GM23338 (cell line): ENCODE measurements at regions not wholly inside any gene's neighbourhood (a gene's known extent, or its start where the extent isn't known, plus 50 kb on each side); places are given as distances from the start of the nearest gene placed in this dataset.
A peak's percentile ranks its signal among the peaks of the same experiment; 100 is the strongest.

Source experiments
- ATAC-seq: fragments of 200-7000 bp; cut with Tn5 transposase; 3 replicates; pipeline ENCODE4 v1.9.1; 2020
- DNase-seq: peaks from one replicate; pipeline ENCODE4 v3.0.0-alpha.2; 2015; ENCODE audit warnings: low spot score
- H2AFZ ChIP-seq: fragments of 200-600 bp; sonication (generic); 2 replicates; pipeline ENCODE4 v1.8.0; 2016; ENCODE audit warnings: antibody characterized with exemption, mild to moderate bottlenecking, moderate library complexity
- H3F3A ChIP-seq: fragments of 200-600 bp; sonication (generic); replicated peaks from 2 replicates; pipeline ENCODE4 v1.8.0; 2017; ENCODE audit warnings: antibody characterized with exemption, mixed run types, low read depth
- H3K27ac ChIP-seq: fragments of 200-600 bp; sonication (generic); 2 replicates; pipeline ENCODE4 v1.6.1; 2016; ENCODE audit warnings: low read depth
- H3K27me3 ChIP-seq: fragments of 200-600 bp; sonication (generic); 2 replicates; pipeline ENCODE4 v1.8.0; 2016; ENCODE audit warnings: mild to moderate bottlenecking, mixed run types, moderate library complexity; ENCODE audit not compliant: insufficient read depth
- H3K36me3 ChIP-seq: fragments of 200-600 bp; sonication (generic); 2 replicates; pipeline ENCODE4 v1.8.0; 2016; ENCODE audit warnings: mild to moderate bottlenecking; ENCODE audit not compliant: insufficient read depth
- H3K4me1 ChIP-seq: fragments of 200-600 bp; sonication (generic); 2 replicates; pipeline ENCODE4 v1.8.0; 2016; ENCODE audit warnings: mild to moderate bottlenecking, moderate library complexity; ENCODE audit not compliant: insufficient read depth
- H3K4me2 ChIP-seq: fragments of 200-600 bp; sonication (generic); 2 replicates; pipeline ENCODE4 v1.7.1; 2017; ENCODE audit warnings: mixed run types
- H3K4me3 ChIP-seq: fragments of 200-600 bp; sonication (generic); 2 replicates; pipeline ENCODE4 v1.6.1; 2016; ENCODE audit warnings: mixed run types
- H3K79me2 ChIP-seq: fragments of 200-600 bp; sonication (generic); replicated peaks from 2 replicates; pipeline ENCODE4 v1.8.0; 2017; ENCODE audit warnings: mild to moderate bottlenecking; ENCODE audit not compliant: insufficient read depth
- H3K9me2 ChIP-seq: fragments of 200-600 bp; sonication (generic); 2 replicates; pipeline ENCODE4 v1.8.0; 2017; ENCODE audit not compliant: insufficient read depth
- H4K20me1 ChIP-seq: fragments of 200-600 bp; sonication (generic); replicated peaks from 2 replicates; pipeline ENCODE4 v1.8.0; 2017; ENCODE audit warnings: mild to moderate bottlenecking; ENCODE audit not compliant: insufficient read depth
- H3K27ac Mint-ChIP-seq: 2 replicates; pipeline ENCODE4 v1.8.0; 2020; ENCODE audit warnings: inconsistent platforms, mild to moderate bottlenecking, moderate library complexity, mixed read lengths
- H3K27me3 Mint-ChIP-seq: 3 replicates; pipeline ENCODE4 v1.8.0; 2022; ENCODE audit warnings: low read depth, mild to moderate bottlenecking, moderate library complexity, mixed read lengths, inconsistent platforms; ENCODE audit not compliant: insufficient read depth, poor library complexity
- H3K36me3 Mint-ChIP-seq: 3 replicates; pipeline ENCODE4 v1.8.0; 2021; ENCODE audit warnings: low read depth, mild to moderate bottlenecking, inconsistent platforms, moderate library complexity, mixed read lengths
- H3K4me1 Mint-ChIP-seq: 3 replicates; pipeline ENCODE4 v1.8.0; 2020; ENCODE audit warnings: mild to moderate bottlenecking, inconsistent platforms, mixed read lengths
- H3K4me3 Mint-ChIP-seq: 3 replicates; pipeline ENCODE4 v1.8.0; 2021; ENCODE audit warnings: moderate library complexity, mild to moderate bottlenecking, inconsistent platforms, mixed read lengths
- H3K9me3 Mint-ChIP-seq: 3 replicates; pipeline ENCODE4 v1.8.0; 2020; ENCODE audit warnings: moderate library complexity, mild to moderate bottlenecking, inconsistent platforms, mixed read lengths
- EZH2 ChIP-seq: fragments of 200-600 bp; sonication (generic); IDR thresholded peaks from one replicate; pipeline ENCODE4 v1.8.0; 2017; ENCODE audit warnings: antibody characterized with exemption, mild to moderate bottlenecking, low read depth; ENCODE audit not compliant: unreplicated experiment
- EZH2phosphoT487 ChIP-seq: fragments of 200-600 bp; sonication (generic); IDR thresholded peaks from one replicate; pipeline ENCODE4 v1.8.1; 2018; ENCODE audit warnings: antibody characterized with exemption; ENCODE audit not compliant: unreplicated experiment
- JUNB ChIP-seq: IDR thresholded peaks from one replicate; pipeline ENCODE4 v1.6.1; 2016; ENCODE audit warnings: antibody characterized with exemption; ENCODE audit not compliant: unreplicated experiment
- NANOG ChIP-seq: IDR thresholded peaks from 2 replicates; pipeline ENCODE4 v1.6.1; 2016; ENCODE audit warnings: antibody characterized with exemption, borderline replicate concordance
- STAT1 ChIP-seq: IDR thresholded peaks from one replicate; pipeline ENCODE4 v1.6.1; 2016; ENCODE audit warnings: antibody characterized with exemption; ENCODE audit not compliant: unreplicated experiment
- ZNF331 ChIP-seq: fragments of 250-450 bp; sonication (Bioruptor Pico); IDR thresholded peaks from 2 replicates; pipeline ENCODE4 v1.5.0; 2020; ENCODE audit warnings: low read depth, mild to moderate bottlenecking, moderate library complexity
- TF ChIP-seq, protein P1 (sequence below): IDR thresholded peaks from one replicate; pipeline ENCODE4 v1.6.1; 2018; ENCODE audit warnings: antibody characterized with exemption; ENCODE audit not compliant: unreplicated experiment
- TF ChIP-seq, protein P2 (sequence below): IDR thresholded peaks from 2 replicates; pipeline ENCODE4 v1.6.1; 2016; ENCODE audit warnings: antibody characterized with exemption

DNA sequence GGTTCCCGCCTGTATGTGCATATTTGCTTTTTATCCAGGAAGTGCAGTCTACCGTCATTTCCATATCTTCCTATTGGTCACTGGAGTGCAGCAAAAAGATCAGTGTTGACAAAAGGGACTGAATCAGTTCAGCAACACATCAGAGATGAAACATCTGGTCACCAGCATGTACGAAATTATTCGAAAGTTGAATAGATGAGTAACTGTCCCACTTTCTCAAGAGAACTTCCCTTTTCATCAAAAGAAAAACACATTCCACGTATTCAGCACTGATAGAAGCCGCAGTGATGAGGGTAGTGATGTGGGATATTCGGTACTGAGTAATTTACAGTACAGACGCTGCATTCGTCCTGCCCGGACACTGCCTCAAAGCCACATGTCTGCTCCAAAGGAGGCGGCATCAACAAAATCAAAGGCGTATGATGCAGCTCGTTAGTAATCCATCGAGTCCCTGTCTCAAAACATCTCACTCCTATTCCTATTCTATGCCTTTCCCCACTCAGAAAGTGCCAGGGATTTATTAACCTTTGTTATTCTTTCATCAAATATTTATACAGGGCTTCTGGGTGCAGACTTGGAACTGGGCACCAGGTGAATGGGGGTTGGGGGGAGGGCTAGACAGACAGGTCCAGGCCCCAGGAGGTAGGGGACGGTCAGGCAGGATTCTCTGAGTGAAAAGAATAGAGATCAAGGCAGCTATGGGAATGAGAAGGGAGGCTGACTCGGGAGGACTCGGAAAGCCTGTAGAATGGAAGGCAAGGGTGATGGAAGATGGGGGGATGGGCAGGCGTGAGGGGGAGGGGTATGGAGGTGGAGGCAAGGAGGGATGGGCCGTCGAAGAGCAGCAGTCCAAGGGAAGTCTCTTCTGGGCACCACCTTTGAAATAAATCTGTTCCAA, 79.5 kb upstream of the SLC45A1 start (continued):
- TF ChIP-seq, protein P1, sequence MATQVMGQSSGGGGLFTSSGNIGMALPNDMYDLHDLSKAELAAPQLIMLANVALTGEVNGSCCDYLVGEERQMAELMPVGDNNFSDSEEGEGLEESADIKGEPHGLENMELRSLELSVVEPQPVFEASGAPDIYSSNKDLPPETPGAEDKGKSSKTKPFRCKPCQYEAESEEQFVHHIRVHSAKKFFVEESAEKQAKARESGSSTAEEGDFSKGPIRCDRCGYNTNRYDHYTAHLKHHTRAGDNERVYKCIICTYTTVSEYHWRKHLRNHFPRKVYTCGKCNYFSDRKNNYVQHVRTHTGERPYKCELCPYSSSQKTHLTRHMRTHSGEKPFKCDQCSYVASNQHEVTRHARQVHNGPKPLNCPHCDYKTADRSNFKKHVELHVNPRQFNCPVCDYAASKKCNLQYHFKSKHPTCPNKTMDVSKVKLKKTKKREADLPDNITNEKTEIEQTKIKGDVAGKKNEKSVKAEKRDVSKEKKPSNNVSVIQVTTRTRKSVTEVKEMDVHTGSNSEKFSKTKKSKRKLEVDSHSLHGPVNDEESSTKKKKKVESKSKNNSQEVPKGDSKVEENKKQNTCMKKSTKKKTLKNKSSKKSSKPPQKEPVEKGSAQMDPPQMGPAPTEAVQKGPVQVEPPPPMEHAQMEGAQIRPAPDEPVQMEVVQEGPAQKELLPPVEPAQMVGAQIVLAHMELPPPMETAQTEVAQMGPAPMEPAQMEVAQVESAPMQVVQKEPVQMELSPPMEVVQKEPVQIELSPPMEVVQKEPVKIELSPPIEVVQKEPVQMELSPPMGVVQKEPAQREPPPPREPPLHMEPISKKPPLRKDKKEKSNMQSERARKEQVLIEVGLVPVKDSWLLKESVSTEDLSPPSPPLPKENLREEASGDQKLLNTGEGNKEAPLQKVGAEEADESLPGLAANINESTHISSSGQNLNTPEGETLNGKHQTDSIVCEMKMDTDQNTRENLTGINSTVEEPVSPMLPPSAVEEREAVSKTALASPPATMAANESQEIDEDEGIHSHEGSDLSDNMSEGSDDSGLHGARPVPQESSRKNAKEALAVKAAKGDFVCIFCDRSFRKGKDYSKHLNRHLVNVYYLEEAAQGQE: no peak
- TF ChIP-seq NANOG (no peak), STAT1 (no peak)

DNA sequence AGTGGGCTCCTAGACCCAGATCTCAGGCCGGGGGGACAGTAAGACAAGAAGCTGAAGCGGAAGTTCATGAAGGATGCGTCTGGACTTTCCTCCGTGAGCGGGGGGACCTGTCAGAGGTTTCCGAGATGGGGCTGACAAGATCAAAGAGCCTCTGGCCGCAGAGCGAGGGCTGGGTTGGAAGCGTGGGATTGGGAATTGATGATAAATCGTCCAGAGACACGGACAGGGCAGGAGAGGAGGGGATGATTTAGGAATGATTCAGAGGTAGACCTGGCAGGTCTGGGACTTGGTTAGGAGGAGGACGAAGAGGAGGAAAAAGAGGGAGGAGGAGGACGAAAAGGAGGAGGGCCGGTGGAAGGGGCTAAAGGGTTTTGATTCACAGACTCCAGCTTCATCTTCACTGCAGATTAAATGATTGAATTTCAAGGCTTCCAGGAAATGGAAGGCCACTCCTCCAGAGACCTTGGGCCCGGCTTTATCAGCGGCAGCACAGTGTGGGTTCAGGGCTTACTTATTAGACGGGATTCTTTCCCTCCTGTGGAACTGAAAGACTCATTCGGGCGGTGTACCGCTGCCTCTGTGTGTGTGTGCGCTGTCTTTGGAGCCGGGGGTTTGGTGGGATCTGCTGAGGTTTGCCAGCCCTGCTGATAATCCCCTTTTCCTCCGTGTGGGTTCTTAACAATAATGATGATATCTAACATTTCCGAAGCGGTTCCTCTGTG, 85.7 kb upstream of the SLC45A1 start:
- ATAC-seq (peak; percentile 31; the same call in 1 of the 3 replicates), DNase-seq (no peak)
- Histone ChIP-seq H3K4me2 (no peak overlapping the region), H3K4me1 (no peaks in the 10 kb centered on the region), H2AFZ (peak overlapping the region; percentile 57), H3K9me2 (no peaks in the 10 kb centered on the region), H4K20me1 (no peaks in the 10 kb centered on the region), H3K36me3 (0 out of 2 replicates have a peak, but pooled peaks cover 3% of the 10 kb centered on the region), H3K4me3 (no peak overlapping the region), H3F3A (no peaks in the 10 kb centered on the region), H3K27me3 (no peaks in the 10 kb centered on the region), H3K27ac (no peak overlapping the region), H3K79me2 (no peaks in the 10 kb centered on the region)
- H3K27ac Mint-ChIP-seq: no peak overlapping the region
- H3K4me3 Mint-ChIP-seq: no peak overlapping the region
- H3K9me3 Mint-ChIP-seq: peaks cover 14% of the 10 kb centered on the region
- peaks cover 19% of the 10 kb centered on the region for H3K27me3 Mint-ChIP-seq
- H3K36me3 Mint-ChIP-seq: peaks cover 11% of the 10 kb centered on the region
- TF ChIP-seq, protein P2, sequence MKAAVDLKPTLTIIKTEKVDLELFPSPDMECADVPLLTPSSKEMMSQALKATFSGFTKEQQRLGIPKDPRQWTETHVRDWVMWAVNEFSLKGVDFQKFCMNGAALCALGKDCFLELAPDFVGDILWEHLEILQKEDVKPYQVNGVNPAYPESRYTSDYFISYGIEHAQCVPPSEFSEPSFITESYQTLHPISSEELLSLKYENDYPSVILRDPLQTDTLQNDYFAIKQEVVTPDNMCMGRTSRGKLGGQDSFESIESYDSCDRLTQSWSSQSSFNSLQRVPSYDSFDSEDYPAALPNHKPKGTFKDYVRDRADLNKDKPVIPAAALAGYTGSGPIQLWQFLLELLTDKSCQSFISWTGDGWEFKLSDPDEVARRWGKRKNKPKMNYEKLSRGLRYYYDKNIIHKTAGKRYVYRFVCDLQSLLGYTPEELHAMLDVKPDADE: no peak
- TF ChIP-seq JUNB (no peak), EZH2phosphoT487 (no peak), EZH2 (no peak), ZNF331 (CRISPR knock-in tag) (no peak), NANOG (no peak)
- peaks cover 6% of the 10 kb centered on the region; the same call in 2 of the 3 replicates for H3K4me1 Mint-ChIP-seq
